Endodermal cell (in vitro differentiated cells): ENCODE measurements at regions not wholly inside any gene's neighbourhood (a gene's known extent, or its start where the extent isn't known, plus 50 kb on each side); places are given as distances from the start of the nearest gene placed in this dataset.

Experiments
- DNase-seq: peaks from one replicate; pipeline ENCODE4 v3.0.0-alpha.2; 2017
- H3K27ac ChIP-seq: 2 replicates; pipeline ENCODE4 v1.5.1; 2013; ENCODE audit warnings: mild to moderate bottlenecking, low read depth, low read length, moderate library complexity
- H3K27me3 ChIP-seq: 2 replicates; pipeline ENCODE4 v1.6.1; 2013; ENCODE audit warnings: mild to moderate bottlenecking, low read length, moderate library complexity; ENCODE audit not compliant: insufficient read depth, control insufficient read depth, poor library complexity, severe bottlenecking
- H3K36me3 ChIP-seq: 2 replicates; pipeline ENCODE4 v1.7.0; 2013; ENCODE audit warnings: mild to moderate bottlenecking, low read length, moderate library complexity; ENCODE audit not compliant: control insufficient read depth, insufficient read depth
- H3K4me1 ChIP-seq: one replicate; pipeline ENCODE4 v1.7.0; 2013; ENCODE audit warnings: low read length; ENCODE audit not compliant: control insufficient read depth, insufficient read depth
- H3K4me3 ChIP-seq: 2 replicates; pipeline ENCODE4 v1.5.1; 2013; ENCODE audit warnings: mild to moderate bottlenecking, low read length, moderate library complexity
- H3K9ac ChIP-seq: 2 replicates; pipeline ENCODE4 v1.6.1; 2013; ENCODE audit warnings: mild to moderate bottlenecking, low read length, moderate library complexity; ENCODE audit not compliant: poor library complexity, severe bottlenecking; ENCODE audit errors: extremely low read depth
- H3K9me3 ChIP-seq: 2 replicates; pipeline ENCODE4 v1.6.1; 2013; ENCODE audit warnings: mild to moderate bottlenecking, low read length, moderate library complexity; ENCODE audit not compliant: control insufficient read depth
- H3K27ac Mint-ChIP-seq: 2 replicates; pipeline ENCODE4 v1.8.0; 2020; ENCODE audit warnings: mixed read lengths
- H3K27me3 Mint-ChIP-seq: 2 replicates; pipeline ENCODE4 v1.8.0; 2021; ENCODE audit warnings: mild to moderate bottlenecking, mixed read lengths; ENCODE audit not compliant: insufficient read depth
- H3K36me3 Mint-ChIP-seq: 2 replicates; pipeline ENCODE4 v1.8.0; 2020; ENCODE audit warnings: low read depth, mixed read lengths
- H3K4me1 Mint-ChIP-seq: 2 replicates; pipeline ENCODE4 v1.8.0; 2020; ENCODE audit warnings: mixed read lengths
- H3K4me3 Mint-ChIP-seq: 2 replicates; pipeline ENCODE4 v1.8.0; 2020; ENCODE audit warnings: mild to moderate bottlenecking, moderate library complexity, mixed read lengths
- H3K9me3 Mint-ChIP-seq: 2 replicates; pipeline ENCODE4 v1.8.0; 2020; ENCODE audit warnings: mild to moderate bottlenecking, mixed read lengths
- WGBS, 2 experiments: methylation state at CpG; one replicate each; pipeline versions ENCODE4 v1.1.5 to v1.1.7; 2013; ENCODE audit warnings: missing lambda C conversion rate in 2 of 2, mixed read lengths in 1 of 2; ENCODE audit not compliant: insufficient coverage in 1 of 2, insufficient read length in 1 of 2; 5-methylcytosine and 5-hydroxymethylcytosine counted together
- TF ChIP-seq, protein P1 (sequence below): fragments of 200-600 bp; sonication (generic); conservative IDR thresholded peaks from 2 replicates; pipeline ENCODE4 v1.5.0; 2021; ENCODE audit warnings: antibody characterized with exemption, mild to moderate bottlenecking

DNA sequence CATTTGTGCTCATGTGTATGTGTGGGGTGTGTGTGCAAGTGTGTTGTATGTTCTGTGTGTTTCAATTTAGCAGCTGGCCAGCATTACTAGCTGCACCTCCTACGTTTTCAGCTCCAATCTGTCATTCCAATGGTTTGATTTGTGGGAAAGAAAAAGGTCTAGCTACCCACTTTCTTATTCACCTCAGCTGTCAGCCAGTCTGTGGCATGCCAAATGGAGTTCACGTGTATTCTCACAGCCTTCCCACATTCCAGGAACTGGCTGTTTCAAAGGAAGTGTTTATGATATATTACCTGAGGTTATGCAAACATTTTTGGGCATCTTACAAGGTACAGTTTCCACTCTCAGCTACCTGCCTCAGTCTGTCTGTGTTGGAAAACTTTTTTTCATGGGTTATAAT lies 220.2 kb upstream of the CPNE8 start:
- H3K4me3 Mint-ChIP-seq = no peak overlapping the region
- no peak overlapping the region for H3K4me3 ChIP-seq
- 75% methylated on average over 2 of the region's 2 CpGs; no CpG with 5 or more reads in 1 of the 2 experiments for WGBS, 2 experiments
- TF ChIP-seq, protein P1, sequence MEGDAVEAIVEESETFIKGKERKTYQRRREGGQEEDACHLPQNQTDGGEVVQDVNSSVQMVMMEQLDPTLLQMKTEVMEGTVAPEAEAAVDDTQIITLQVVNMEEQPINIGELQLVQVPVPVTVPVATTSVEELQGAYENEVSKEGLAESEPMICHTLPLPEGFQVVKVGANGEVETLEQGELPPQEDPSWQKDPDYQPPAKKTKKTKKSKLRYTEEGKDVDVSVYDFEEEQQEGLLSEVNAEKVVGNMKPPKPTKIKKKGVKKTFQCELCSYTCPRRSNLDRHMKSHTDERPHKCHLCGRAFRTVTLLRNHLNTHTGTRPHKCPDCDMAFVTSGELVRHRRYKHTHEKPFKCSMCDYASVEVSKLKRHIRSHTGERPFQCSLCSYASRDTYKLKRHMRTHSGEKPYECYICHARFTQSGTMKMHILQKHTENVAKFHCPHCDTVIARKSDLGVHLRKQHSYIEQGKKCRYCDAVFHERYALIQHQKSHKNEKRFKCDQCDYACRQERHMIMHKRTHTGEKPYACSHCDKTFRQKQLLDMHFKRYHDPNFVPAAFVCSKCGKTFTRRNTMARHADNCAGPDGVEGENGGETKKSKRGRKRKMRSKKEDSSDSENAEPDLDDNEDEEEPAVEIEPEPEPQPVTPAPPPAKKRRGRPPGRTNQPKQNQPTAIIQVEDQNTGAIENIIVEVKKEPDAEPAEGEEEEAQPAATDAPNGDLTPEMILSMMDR = no peak
- no peaks in the 10 kb centered on the region for H3K27me3 ChIP-seq
- H3K4me1 Mint-ChIP-seq = peaks cover 29% of the 10 kb centered on the region
- peaks cover 23% of the 10 kb centered on the region for H3K9me3 Mint-ChIP-seq
- H3K36me3 Mint-ChIP-seq = no peaks in the 10 kb centered on the region
- no peaks in the 10 kb centered on the region for H3K36me3 ChIP-seq
- H3K27me3 Mint-ChIP-seq = no peaks in the 10 kb centered on the region
- no peak overlapping the region for H3K9ac ChIP-seq
- peaks cover 4% of the 10 kb centered on the region for H3K4me1 ChIP-seq
- no peak overlapping the region for H3K27ac Mint-ChIP-seq
- no peak overlapping the region for H3K27ac ChIP-seq
- peaks cover 19% of the 10 kb centered on the region for H3K9me3 ChIP-seq
- DNase-seq = no peak

DNA sequence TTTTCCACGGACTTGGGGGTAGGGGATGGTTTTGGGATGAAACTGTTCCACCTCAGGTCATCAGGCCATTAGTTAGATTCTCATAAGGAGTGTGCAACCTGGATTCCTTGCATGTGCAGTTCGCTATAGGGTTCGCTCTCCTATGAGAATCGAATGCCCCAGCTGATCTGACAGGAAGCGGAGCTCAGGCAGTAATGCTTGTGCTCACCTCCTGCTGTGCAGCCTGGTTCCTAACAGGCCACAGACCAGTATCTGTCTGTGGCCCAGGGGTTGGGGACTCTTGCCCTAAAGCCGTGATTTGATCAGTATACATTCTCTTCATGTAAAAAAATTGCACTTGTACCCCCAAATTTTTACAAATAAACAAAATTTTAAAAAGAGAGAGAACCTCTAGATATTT lies 219.4 kb upstream of the CPNE8 start:
- peak; percentile 68 for DNase-seq
- peaks cover 30% of the 10 kb centered on the region for H3K9me3 Mint-ChIP-seq
- no peaks in the 10 kb centered on the region for H3K27me3 Mint-ChIP-seq
- H3K9ac ChIP-seq = no peak overlapping the region
- WGBS, 2 experiments = 85 to 89% methylated on average over 5 to 6 of the region's 6 CpGs
- H3K27me3 ChIP-seq = no peaks in the 10 kb centered on the region
- no peak overlapping the region for H3K27ac Mint-ChIP-seq
- no peaks in the 10 kb centered on the region for H3K36me3 ChIP-seq
- H3K27ac ChIP-seq = no peak overlapping the region
- no peaks in the 10 kb centered on the region for H3K36me3 Mint-ChIP-seq
- H3K4me1 Mint-ChIP-seq = peaks cover 29% of the 10 kb centered on the region
- TF ChIP-seq, protein P1 = no peak
- no peak overlapping the region for H3K4me3 Mint-ChIP-seq
- peaks cover 4% of the 10 kb centered on the region for H3K4me1 ChIP-seq
- no peak overlapping the region for H3K4me3 ChIP-seq
- H3K9me3 ChIP-seq = peaks cover 19% of the 10 kb centered on the region

DNA sequence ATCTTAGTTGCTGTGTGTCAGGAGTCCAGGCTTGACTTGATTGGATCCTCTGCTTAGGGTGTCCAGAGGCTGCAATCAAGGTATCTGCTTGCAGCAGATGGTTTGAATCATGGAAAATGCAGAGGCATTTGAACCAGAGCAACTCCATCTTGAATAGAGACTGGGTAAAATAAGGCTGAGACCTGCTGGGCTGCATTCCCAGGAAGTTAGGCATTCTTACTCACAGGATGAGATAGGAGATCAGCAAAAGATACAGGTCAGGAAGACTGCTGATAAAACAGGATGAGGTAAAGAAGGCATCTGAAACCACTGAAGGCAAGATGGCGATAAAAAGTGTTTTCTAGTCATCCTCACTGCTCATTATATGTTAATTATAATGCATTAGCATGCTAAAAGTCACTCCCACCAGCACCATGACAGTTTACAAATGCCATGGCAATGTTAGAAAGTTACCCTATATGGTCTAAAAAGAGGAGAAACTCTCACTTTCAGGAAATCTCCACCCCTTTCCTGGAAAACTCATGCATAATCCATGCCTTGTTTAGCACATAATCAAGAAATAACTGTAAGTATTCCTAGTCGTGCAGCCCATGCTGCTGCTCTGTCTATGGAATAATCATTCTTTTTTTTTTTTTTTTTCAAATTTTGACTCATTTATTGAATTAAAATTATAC lies 218.3 kb upstream of the CPNE8 start:
- peaks cover 19% of the 10 kb centered on the region for H3K9me3 ChIP-seq
- H3K9ac ChIP-seq = no peak overlapping the region
- H3K4me3 ChIP-seq = no peak overlapping the region
- TF ChIP-seq, protein P1 = no peak
- no peaks in the 10 kb centered on the region for H3K27me3 ChIP-seq
- WGBS, 2 experiments = 71% methylated on average over 1 of the region's 2 CpGs; no CpG with 5 or more reads in 1 of the 2 experiments
- peak; percentile 60 for DNase-seq
- H3K36me3 ChIP-seq = no peaks in the 10 kb centered on the region
- no peak overlapping the region for H3K27ac ChIP-seq
- peaks cover 4% of the 10 kb centered on the region for H3K4me1 ChIP-seq
- Mint-ChIP-seq H3K27ac (peak overlapping the region; percentile 92), H3K9me3 (peaks cover 30% of the 10 kb centered on the region), H3K36me3 (no peaks in the 10 kb centered on the region), H3K4me1 (peaks cover 29% of the 10 kb centered on the region), H3K27me3 (no peaks in the 10 kb centered on the region), H3K4me3 (no peak overlapping the region)
